NCI-H2081 treated with DMSO at 0.1 percent for 48 hours (cell line): ENCODE measurements at regions not wholly inside any gene's neighbourhood (a gene's known extent, or its start where the extent isn't known, plus 50 kb on each side); places are given as distances from the start of the nearest gene placed in this dataset.
"Not testable (repeated sequence)": the region's sequence is repeated elsewhere in the genome, so short reads cannot be mapped to it uniquely, and the experiment has no call there.

Experiments
- DNase-seq: peaks from one replicate; lab custom pipeline; 2025; lab: John Stamatoyannopoulos, UW

DNA sequence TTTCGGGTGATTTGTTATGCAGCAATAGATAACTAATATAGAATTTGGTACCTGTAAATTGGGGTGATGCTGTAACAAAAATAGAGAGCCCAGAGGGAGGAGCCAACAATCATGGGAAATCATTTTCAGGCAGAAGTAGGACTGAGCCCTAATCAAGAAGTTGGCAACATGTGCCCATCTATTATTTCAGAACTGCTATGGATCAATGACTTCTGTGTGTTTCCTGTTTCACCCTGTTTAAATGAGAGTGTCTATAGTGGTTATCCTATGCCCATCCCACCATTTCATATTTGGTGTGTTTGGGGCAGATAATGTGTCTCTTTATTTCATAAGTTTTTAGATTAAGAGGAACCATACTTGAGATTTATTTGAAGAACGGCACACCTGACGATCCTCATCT, 330.8 kb upstream of the CITED2 start:
- DNase-seq = no peak

DNA sequence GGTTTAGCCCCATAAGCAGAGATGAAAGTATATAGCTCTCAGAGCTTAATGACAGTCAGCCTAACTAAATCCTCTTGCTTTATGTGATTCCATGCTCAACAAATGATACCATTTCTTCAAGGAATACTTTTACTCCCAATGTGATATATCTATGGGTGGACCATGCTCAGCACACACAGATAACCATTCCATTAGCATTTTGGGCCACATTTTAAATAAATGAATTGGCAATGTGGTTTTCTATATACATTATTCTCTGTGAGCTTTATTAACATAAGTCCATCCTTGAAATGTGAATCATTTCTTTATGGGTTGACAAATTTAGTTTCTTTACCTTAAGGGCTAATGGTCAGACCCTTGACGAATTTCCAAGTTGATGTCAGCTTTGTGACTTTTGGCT, 329.3 kb upstream of the CITED2 start:
- no peak for DNase-seq

GRCh38 chr6:139702706-139703105, 328.3 kb upstream of the CITED2 start:
- no peak for DNase-seq

GRCh38 chr6:139701695-139702094, 327.2 kb upstream of the CITED2 start:
- DNase-seq = no peak

GRCh38 chr6:139701003-139701402, 326.6 kb upstream of the CITED2 start:
- no peak for DNase-seq

GRCh38 chr6:139699911-139700310, 325.5 kb upstream of the CITED2 start:
- DNase-seq = no peak

GRCh38 chr6:139699335-139699734, 324.9 kb upstream of the CITED2 start:
- DNase-seq = no peak

DNA sequence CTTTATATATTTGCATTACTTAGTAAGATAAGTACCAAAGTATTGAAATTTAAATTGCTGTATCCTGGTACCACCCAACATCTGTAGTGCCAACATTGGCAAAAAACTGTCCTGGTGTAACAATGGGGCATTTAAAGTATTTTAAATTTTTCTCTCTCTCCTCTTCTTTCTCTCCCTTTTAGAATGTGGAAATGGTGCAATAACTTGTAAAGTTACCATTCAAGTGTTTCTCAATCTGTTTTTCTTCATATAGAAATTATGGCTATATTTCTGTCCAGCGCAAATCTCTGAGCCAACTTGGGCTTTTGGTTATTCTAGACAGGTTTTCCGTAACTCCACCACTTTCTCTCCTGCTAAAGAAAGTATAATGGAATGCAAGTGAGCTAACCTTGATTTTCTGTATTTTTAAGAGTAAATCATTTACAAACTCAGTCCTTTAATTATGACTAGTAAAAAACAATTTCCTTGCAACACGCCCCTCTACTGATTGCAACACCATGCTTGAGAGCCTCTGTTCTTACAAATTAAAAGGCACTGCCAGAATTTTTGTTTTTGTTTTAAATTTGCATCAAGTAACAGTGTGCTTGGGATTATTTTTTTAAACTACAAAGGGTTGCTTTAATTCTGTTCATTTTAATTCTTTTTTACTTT, 324.2 kb upstream of the CITED2 start:
- DNase-seq = no peak

DNA sequence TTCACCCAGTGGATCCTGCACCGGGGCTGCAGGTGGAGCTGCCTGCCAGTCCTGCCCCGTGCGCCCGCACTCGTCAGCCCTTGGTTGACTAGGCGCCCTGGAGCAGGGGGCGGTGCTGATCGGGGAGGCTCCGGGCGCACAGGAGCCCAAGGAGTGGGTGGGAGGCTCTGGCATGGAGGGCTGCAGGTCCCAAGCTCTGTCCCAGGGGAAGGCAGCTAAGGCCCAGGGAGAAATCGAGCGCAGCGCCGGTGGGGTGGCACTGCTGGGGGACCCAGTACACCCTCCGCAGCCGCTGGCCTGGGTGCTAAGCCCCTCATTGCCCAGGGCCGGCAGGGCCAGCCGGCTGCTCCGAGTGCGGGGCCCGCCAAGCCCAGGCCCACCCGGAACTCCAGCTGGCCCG, 323.4 kb upstream of the CITED2 start:
- DNase-seq = not testable (repeated sequence)

GRCh38 chr6:139696991-139697390, 322.5 kb upstream of the CITED2 start:
- DNase-seq = not testable (repeated sequence)

GRCh38 chr6:139695361-139695760, 320.9 kb upstream of the CITED2 start:
- DNase-seq = no peak

GRCh38 chr6:139693735-139694134, 319.3 kb upstream of the CITED2 start:
- no peak for DNase-seq

- no peak for DNase-seq
Observed at GRCh38 chr6:139690007-139690406, 315.6 kb upstream of the CITED2 start.

DNA sequence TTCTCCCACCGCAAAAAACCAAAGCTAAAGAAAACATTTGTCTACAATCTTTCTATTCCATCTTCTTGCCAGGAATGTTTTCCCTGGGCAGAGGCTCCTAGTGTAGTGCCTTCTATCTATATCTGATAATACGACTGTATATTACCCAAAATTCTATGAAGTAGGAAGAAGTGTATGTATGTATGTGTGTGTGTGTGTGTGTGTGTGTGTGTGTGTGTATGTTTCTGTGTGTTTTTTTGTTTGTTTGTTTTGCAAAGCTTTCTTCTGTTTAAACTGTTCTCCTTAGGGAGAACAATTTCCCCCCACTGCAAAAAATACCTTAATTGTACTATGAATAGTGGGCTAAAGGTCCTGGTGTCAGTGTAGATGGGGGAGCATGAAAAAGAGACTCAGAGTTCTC, 312.6 kb upstream of the CITED2 start:
- DNase-seq = no peak

- no peak for DNase-seq
Observed at GRCh38 chr6:139686308-139686707, 311.9 kb upstream of the CITED2 start.

DNA sequence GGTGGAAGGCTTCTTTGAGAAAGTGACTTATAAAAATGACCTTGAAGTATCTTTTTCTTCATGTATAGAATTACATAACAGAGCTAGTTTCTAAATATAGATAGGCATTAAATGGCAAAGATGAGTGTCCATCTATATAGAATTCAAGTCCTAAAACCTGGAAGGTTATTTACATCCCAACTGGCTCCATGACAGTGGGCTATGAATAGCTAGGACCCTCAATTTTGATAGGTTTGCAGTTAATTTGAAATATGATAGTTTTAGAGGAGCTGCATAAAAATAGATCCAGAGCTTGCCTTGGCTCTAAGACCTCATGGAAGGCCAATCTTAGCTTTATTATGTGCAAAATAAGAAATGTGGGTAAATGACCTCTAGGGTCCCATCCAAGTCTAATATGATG, 310.6 kb upstream of the CITED2 start:
- no peak for DNase-seq

DNA sequence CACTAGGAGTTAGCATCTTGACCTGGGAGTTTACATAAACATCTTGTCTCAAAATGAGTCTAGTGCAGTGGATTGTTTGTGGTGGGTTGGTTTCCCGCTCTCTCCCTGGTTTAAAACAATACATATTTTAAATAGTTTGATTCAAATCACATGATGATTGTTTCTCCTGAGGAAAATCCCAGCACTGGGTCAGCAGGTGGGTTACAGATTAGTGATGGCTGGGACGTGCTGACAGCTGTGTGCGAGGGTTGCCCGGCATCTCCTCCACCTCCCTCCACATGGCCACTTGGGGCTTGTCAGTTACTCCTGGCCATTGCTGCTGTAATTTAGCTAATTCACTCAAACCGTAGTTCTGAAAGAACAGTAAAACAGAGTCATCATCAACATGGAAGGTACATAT, 306.4 kb upstream of the CITED2 start:
- no peak for DNase-seq

GRCh38 chr6:139679516-139680179, 305.2 kb upstream of the CITED2 start:
- no peak for DNase-seq

DNA sequence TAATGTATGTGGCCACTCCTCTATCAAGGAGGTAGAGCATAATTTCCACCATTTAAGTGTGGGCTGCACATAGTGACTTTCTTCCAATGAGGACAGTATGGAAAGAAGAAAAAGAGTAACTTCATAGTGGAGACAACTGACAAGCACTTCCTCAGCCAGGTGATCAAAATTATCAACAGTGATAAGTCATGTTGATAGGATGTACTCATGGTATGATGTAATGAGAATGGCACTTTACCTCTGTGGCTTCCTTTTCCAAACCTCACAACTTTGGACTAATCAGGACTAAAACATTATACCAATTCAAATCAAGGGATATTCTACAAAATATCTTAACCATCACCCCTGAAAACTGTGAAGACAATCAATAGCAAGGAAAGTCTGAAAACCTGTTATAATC, 302.3 kb upstream of the CITED2 start:
- DNase-seq = no peak

GRCh38 chr6:139666284-139666683, 291.8 kb upstream of the CITED2 start:
- no peak for DNase-seq

GRCh38 chr6:139663996-139664395, 289.5 kb upstream of the CITED2 start:
- no peak for DNase-seq

DNA sequence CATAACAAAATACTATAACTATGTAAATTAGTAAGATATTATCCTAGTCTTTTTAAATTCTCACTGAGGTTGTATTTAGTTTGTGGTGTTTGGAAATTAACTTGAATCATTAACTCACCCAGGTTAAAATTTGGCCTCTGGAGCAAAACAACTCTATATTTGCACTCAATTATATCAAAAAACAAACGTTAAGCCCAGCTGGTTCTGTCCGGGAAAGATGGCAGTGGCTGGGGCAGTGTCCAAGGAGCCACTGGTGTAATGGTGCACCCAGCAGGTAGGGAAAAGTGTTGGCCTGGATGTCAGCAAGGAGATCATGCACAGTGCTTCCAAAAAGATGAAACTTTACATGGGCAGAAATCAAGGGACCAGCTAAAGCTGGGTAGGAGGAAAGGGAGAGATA, 285.3 kb upstream of the CITED2 start:
- DNase-seq = no peak

- no peak for DNase-seq
Observed at GRCh38 chr6:139659196-139659595, 284.7 kb upstream of the CITED2 start.

DNA sequence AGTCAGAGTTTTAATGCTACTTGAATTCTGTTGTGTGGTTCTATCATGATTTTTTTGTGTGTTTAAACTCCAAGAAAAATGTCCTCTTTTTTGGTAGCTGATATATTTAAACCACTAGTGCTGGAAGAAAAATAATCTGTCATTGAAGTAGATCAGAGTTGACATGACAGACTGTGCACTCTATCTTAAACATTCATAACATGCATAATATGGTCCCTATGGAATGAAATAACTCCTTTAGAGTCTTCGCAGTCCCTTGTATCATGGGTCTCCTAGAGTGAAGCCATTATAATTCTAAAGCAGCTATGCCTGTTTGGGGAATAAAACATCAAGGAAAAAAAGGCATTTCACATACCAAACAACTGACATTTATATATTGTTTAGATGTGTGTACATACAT, 282.7 kb upstream of the CITED2 start:
- DNase-seq = no peak
